GM18520 (cell line): ENCODE measurements at regions not wholly inside any gene's neighbourhood (a gene's known extent, or its start where the extent isn't known, plus 50 kb on each side); places are given as distances from the start of the nearest gene placed in this dataset.

ENCODE experiments used
- ATAC-seq: cut with Tn5 transposase; IDR thresholded peaks from one replicate; pipeline ENCODE4 v1.9.1; 2021; ENCODE audit not compliant: unreplicated experiment

DNA sequence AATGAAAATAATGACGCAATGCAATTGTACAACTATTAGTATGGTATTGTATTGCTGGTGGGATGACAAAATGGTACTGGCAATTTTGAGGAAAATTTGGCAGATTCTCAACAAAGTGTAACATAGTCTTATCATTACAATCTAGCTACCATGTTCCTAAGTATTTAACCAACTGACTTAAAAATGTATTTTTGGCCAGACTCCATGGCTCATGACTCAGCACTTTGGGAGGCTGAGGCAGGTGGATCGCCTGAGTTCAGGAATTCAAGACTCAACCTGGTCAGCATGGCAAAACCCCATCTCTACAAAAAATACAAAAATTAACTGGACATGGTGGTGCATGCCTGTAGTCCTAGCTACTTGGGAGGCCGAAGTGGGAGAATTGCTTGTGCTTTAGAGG, 1409.5 kb downstream of the AACS start:
- no peak for ATAC-seq

DNA sequence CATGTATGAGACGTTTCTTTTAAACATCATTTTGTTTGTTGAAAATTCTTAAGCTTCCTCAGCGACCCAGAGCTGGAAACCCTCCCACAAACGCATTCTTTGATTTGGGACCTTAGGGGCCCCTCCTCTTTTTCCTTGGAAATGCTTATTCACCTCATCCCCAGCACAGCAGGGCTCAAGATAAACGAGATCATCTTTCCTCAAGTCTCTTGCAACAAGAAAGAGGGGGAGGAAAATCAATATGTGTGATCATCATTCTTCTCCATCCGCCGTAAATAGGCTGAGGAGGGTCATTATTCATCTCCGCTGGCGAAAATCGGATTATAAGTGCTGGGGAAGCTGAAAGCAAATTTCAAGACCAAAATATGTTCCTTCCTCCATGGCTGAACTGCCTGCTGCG, 1415.2 kb downstream of the AACS start:
- ATAC-seq, result no peak

DNA sequence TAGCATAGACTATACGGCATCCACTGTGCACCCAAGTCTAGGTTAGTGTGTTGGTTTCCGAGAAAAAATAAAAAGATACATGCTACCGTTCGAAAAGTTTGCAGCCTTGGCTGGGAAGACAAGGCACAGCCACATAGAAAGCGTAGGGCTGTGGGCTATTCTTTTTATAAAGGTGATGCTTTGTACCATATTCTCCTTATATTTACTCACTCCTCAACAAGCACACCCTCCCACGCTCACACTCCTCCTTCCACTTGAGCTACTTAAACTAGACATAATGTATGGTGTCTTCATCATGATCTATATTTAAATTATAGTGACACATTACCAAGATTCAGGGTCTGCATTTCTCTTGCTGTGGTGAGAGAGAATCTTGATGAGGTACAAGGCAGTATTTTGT, 1416.5 kb downstream of the AACS start:
- ATAC-seq, result no peak

DNA sequence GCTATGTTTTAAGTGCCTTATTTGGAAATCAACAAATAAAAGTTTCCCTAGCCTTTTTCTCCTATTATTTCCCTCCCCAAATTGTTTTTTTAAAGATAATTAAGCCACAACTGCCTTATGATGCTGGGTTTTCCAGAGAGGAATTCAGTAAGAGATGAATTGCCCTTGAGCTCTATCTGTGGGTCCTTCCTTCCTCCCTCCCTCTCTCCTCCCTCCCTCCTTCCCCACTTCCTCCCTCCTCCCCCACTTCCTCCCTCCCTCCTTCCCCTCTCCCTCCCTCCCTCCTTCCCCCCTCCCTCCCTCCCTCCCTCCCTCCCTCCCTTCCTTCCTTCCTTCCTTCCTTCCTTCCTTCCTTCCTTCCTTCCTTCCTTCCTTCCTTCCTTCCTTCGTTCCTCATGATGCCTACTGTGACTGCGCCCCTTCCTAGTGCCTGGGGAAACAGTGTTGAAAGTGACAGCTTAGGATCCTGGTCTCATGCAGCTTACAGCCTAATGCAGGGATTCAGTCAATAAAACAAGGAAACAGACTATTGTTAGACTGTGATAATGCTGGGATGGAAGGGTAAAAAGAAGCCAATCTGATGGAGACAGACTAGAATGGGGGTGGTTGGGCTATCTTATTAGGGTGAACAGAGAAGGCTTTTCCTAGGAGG, 1417.1 kb downstream of the AACS start:
- no peak for ATAC-seq

DNA sequence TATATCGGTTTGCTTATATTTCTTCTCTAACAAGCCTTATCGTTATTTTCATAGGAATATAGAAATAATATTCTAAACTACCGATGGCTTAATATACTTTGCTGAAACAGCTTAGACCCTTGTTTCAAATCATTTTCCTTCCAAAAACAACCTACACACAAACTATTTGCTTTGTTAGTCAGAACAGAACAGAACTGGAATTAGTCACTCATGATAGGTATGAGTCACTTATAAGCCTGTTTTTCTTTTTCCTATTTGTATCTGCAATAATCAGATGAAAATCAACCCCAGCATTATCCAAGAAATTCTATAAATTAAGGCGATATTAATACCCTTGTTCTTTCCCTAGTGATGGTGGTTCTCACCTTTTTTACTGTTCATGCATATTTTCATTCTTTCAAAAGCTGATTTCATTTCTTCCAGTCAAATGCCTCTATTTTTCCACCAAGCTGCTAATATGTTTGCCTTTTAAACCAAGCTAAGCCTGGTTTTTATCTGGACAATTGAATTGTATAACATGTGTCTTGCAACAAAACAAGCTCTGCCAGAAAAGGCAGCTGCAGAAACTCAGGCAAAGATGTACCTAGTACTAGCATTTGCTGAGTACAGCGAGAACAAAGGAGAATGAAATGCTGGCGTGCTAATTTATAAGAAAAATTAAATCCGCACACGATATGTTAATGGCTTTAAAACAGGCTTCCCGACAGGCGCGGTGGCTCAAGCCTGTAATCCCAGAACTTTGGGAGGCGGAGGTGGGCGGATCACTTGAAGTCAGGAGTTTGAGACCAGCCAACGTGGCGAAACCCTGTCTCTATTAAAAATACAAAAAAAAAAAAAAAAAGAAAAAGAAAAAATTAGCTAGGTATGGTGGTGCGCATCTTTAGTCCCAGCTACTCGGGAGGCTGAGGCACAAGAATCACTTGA, 1418.2 kb downstream of the AACS start:
- ATAC-seq, result no peak

DNA sequence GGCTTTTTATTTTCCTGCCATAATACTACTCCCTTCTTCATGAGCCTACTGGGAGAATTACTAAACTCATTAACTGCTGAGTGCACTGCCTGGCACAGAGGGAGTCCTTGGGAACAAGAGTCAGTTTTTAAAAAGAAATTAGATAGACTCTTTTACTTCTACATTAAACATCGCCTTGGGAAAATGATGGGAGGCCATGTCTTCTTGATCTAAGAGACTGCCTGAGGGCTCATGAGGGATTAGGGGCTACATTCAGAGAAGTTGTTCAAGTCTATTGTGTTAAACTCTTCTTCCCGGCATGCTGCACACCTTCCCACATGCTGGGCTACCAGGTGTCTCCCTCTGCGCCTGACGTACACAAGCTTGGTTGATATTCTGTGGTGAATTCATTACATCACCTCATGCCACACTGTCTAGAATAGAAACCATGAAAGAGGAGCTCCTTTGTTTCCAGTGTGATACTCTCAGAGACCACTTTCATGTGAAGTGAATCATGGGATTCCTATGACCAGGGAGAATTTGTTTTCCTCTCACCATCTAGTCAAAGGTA, 1422.3 kb downstream of the AACS start:
- ATAC-seq, result no peak

DNA sequence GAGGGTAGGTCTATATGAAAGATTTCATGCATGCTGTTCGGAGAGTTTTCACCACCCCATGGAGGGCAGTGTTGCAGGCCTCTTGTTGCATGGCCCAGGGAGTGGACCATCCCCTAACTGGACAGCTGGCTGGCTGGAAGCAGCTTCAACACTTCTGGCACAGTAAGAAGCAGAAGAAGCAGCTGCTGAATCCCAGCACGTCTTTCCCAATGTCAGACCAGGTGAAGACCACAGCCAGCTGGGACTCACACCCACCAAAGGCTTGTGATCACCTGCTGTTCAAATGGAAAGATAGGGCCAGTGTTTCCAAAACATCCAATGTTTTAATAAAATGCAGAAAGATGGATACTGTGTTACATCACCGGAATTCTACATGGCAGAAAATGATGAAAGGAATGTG, 1423.6 kb downstream of the AACS start:
- no peak for ATAC-seq

DNA sequence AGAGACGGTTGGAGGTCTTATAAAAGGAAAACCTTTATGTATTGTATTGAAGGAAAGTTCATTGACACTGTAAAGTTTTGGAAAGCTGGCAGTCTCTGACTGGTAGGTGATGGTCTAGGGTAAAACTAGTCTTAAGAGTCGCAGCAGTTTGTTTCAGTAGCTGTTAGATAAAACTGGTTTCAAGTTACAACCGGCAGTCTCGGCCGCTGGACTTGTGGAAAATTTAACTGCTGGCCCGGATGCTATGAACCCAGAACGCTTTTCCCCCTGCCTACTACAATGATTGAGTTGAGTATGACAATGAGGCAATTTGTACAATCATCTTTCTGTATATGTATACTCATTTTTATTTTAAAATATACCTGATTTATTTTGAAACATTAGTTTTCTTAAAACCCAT, 1426.9 kb downstream of the AACS start:
- no peak for ATAC-seq

DNA sequence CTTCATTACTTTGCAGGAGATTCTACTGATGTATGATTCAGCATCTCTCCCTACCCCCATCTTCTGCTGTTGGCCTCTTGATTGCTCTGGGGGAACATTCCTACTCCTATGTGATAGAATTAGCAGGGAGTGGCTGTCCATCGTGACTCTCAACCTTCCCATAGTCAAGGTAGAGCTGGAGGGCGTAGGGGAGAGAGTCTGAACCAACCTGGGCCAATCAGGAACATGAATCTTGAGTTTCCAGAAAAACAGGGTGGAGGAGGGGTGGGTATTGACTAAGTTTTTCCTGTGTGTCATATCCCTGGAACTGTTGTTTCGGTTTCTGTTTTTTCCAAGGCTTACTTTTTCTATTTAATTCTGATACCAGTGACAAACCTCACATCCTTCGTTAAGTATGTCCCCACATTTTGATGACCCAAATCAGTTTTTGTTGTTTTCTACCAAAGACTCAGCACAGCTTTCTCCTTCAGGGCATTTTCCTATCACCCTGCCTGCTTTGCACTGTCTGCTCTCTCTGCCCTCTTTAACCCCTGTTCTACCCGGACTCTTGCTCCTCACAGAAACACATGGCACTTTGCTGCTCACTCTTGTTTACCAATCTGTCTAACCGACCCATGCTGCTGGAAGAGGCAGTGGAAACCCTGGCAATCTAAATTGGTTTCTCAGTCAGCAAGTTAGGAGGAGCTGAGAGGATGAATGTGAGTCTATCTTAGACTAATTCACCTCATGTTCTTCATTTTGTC, 1428.3 kb downstream of the AACS start:
- ATAC-seq, result no peak

DNA sequence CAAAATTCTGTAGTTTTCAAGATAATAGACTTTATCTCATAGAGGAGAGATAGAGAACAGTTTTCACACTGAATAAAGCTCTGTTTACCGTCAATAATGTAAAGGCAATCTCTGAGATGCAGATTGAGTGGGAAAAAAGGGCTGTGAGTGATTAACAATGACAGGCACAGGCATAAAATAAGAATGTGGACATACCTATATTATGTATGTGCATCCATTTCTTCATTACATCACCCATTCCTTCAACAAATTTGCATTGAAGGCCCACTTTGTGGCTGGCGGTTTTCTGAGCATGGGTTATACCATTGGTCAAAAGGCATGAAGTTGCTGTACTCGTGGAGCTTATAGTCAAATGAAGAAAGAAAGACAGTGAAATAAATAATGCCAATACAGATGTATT, 1431.0 kb downstream of the AACS start:
- no peak for ATAC-seq

DNA sequence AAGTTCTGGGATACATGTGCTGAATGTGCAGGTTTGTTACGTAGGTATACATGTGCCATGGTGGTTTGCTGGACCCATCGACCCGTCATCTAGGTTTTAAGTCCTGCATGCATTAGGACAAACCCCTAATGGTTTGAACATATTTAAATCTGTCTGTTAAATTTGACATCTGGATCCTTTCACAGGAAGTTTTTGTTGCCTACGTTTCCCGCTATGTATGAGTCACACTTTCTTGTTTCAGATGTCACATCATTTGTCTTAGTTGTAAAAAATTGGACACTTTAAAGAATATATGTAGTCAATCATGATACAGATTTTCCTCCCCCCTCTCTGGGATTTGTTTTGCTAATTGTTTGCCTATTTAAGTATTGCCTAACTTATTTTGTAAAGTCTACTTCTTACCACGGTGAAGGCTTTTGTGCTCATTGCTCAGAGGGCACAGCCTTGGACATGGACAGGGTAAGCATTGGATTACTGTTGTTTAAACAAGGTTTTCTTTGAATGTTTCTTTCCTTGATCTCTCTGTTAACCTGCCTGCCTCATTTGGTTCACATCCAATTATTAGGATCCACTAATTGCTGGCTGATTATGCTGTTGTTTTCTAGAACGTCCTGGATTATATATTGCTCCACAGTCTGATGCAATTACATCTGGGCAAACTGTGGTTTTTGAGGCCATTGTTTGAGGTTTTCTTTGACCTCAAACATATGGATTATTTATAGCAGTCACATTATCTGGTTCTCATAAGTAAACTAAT, 1441.4 kb downstream of the AACS start:
- ATAC-seq, result no peak

DNA sequence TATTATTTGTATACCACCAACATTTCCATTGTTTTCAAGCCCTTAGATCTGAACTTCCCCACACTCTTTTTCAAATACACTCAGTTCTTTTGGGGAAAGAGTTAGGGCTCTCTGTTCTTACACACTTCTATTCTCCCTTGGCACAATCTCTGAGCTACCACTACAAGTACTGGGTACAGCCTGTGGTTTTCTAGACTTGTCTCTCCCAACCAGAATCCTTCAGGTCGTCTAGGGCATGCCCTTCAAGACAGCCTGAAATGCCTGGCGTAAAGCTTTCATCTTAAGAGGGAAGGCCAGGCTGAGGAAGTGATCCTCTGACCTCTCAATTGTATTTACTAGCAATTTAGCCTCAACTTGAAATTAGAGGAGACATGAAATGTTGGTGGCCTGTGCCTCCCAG, 1442.0 kb downstream of the AACS start:
- ATAC-seq, result no peak

DNA sequence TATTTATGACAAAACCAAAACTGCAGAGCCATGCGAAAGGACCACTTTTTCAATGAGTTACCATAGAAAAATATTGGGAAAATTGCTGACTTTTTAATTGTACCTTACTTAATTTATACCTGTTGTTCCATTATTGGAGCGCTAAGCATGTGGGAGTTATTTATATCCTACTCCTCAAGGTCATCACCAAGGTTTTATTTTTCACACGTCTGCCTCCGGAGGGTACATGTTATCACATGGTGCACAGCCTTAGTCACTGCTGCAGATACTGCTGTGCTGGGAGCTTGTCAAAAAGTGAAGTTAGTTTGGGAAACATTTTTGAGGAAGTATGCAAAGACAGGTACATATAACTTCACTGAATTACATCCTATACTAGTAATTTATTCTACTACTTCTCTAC, 1444.3 kb downstream of the AACS start:
- no peak for ATAC-seq

DNA sequence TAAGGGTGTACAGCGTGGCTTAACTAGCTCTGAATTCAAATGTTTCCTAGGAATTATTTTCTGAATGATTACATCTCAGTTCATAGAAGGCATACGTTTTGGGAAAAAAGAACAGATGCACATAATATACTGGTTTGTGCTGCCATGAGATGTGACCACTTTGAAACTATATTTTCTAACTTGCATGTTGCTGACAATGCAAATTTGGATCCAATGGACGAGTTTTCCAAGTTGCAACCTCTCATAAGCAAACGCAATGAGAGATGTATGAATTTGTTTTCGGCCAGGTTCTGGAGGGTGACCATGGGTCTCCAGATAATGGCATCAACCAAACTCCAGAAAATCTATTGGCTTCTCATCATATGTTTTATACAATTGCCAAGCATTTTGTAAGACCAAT, 1445.4 kb downstream of the AACS start:
- ATAC-seq, result no peak

DNA sequence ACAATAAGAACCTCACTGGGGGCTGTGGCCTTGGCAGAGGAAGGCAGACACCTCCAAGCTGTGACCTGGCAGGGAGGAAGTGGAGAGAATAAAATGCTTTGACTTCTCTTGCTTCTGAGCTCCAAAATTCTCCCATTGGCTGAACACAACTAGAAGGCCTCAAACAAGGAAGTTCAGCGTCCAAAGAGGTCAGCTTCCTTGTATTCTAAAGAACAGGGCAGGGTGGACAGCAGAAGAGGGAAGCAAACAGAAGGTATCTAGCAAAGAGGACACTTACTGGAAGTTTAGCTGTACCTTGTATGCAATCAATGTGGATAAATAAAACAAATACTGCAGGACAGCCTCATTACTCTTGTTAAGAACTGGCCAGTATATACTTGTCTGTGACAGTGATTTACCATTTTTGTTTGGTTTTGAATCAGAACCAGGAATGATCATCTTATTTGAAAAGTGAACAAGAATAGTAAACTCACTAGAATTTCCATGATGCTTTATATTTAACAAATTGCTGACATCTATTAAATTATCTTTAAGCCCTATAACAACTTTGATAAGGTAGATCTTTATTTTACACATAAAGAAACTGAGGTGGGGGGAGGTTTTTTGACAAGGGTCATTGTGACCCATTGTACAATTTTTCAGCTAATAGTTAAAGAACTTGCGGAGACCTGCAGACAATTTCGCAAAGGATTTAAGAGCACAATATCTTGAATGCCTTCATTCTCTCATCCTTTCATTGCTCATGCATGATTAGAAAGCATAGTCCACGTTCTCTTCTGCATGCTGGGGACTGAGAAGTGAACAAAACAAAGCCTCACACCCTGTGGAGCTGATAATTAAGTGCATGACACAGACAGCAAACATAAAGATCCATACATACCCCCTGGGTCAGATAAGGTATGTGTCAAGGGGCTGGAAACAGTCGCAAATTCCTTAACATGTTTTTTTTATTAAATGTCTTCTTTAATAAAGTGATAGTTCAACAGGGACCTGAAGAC, 1448.0 kb downstream of the AACS start:
- no peak for ATAC-seq

DNA sequence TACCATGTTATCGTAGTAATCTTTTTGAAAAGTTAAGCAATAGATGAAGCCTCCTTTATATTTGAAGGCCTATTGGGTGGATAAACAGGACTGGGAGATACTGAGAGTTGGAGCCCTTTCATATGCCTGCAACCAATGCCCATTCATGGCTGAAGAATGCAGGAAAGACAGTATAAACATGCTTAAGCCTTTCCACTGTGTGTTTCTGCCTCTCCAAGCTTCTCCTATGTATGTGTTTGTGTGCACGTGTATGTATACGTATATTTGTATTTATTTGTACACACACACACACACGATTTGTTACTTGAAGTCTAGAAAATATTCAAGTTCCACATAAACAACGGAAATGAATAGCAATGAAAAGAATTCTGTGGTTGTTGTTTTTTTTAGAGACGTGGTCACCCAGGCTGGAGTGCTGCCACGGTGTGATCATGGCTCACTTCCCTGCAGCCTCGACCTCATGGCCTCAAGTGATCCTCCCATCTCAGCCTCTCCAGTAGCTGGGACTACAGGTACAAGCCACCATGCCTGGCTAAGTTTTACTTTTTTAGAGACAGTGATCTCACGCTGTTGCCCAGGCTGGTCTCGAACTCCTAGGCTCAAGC, 1453.5 kb downstream of the AACS start:
- no peak for ATAC-seq

DNA sequence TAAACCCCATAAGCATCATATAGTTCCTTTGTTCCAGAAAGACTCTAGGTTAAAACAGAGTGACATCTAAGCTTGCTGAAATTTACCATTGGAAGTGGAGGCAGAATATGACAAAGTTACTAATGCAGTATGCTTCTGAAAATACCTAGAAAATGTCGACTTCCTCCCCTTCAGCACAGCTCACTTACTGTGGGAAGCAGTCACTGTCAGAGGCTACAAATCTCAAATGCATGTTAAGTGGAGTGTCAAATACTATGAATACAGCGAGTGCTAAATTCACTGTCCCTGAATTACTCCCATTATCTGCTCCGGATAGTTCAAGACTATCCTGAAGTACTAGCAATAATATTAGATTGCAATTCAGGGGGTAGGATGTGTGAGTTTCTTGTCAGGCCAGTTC, 1454.6 kb downstream of the AACS start:
- no peak for ATAC-seq

DNA sequence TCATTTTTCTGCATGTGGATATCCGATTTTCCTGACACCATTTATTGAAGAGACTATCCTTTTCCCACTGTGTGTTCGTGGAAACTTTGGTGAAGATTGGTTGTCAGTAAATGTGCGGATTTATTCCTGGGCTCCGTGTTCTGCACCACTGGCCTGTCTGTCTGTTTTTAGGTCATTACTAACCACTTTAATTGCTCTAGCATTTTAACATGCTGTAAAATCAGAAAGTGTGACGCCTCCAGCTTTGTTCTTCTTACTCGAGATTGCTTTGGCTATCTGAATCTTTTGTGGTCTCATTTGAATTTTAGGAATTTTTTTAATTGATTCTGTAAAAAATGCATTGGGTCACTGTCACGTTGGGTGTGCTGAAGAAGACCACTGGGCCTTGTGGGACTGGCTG, 1458.7 kb downstream of the AACS start:
- ATAC-seq, result no peak

DNA sequence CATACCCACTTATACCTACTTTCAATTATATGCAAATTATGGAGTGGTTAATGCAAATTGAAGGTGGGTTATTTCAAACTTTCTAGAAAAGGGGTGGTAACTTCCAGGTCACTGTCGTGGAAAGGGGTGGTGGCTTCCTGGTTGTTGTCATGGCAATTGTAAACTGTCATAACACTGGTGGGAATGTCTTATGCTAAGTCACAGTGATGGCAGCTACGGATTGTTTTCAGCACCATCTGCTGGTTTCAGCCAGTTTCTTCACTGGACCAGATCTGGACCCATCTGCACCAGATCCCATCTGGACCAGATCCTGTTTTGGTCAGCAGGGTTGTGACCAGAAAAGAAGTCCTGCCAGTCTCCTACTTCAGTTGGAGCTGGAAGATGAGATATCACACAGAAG, 1469.3 kb downstream of the AACS start:
- no peak for ATAC-seq
